ENCODE measurements at regions not wholly inside any gene's neighbourhood (a gene's known extent, or its start where the extent isn't known, plus 50 kb on each side); places are given as distances from the start of the nearest gene placed in this dataset.

- Histone ChIP-seq H3K36me3 (ENCODE audit: control insufficient read depth, insufficient read depth, low read length) (no peaks in the 10 kb centered on the region), H3K9me3 (ENCODE audit: control insufficient read depth, insufficient read depth, low read depth, low read length) (no peaks in the 10 kb centered on the region), H3K4me1 (ENCODE audit: control insufficient read depth, insufficient read depth, low read length) (no peaks in the 10 kb centered on the region), H3K4me3 (ENCODE audit: low read depth in 2 of 2, low read length in 2 of 2) (no peak overlapping the region), H3K27ac (ENCODE audit: low read length) (no peak overlapping the region), H3K27me3 (ENCODE audit: control insufficient read depth, insufficient read depth, low read length) (no peaks in the 10 kb centered on the region)
- CTCF ChIA-PET: no interaction called here
- BruUV-seq (replicated peaks): no TSS peak
- ATAC-seq (no peak), DNase-seq (ENCODE audit: low read depth, low spot score) (no peak)
- intact Hi-C loops (cut with micrococcal nuclease; ENCODE audit: unreplicated experiment) (no loop called here), in situ Hi-C loops (cut with HindIII; ENCODE audit: low pct_unique_long_range_greater_than_20kb, low sequenced_read_pairs) (no loop called here)
- no peak for TF ChIP-seq CTCF (IDR thresholded peaks at IDR 0.05)
- no peak for TF ChIP-seq TCF7L2 (IDR thresholded peaks at IDR 0.05; ENCODE audit: low read depth, low read length)
- no peak for TF ChIP-seq SIN3A (IDR thresholded peaks at IDR 0.05; ENCODE audit: borderline replicate concordance, insufficient read depth, low read depth, low read length)
- TF ChIP-seq REST (IDR thresholded peaks at IDR 0.05; ENCODE audit: insufficient read depth in 1 of 2, low read depth in 2 of 2, low read length in 1 of 2): no peak
- no peak for TF ChIP-seq POLR2AphosphoS5 (IDR thresholded peaks at IDR 0.05; ENCODE audit: low read depth, low read length)
- POLR2A ChIA-PET: no interaction called here
These were observed 544.5 kb upstream of the SORCS1 start for GRCh38 chr10:107708981-107709380.

GRCh38 chr10:107706096-107706725, 541.7 kb upstream of the SORCS1 start:
- no TSS peak for BruUV-seq (replicated peaks)
- H3K9me3 ChIP-seq (ENCODE audit: control insufficient read depth, insufficient read depth, low read depth, low read length): no peaks in the 10 kb centered on the region
- in situ Hi-C loops (cut with HindIII; ENCODE audit: low pct_unique_long_range_greater_than_20kb, low sequenced_read_pairs): no loop called here
- no peaks in the 10 kb centered on the region for H3K27me3 ChIP-seq (ENCODE audit: control insufficient read depth, insufficient read depth, low read length)
- H3K4me1 ChIP-seq (ENCODE audit: control insufficient read depth, insufficient read depth, low read length): no peaks in the 10 kb centered on the region
- no peak overlapping the region for H3K4me3 ChIP-seq (ENCODE audit: low read depth in 2 of 2, low read length in 2 of 2)
- no peak for ATAC-seq
- intact Hi-C loops (cut with micrococcal nuclease; ENCODE audit: unreplicated experiment): no loop called here
- H3K36me3 ChIP-seq (ENCODE audit: control insufficient read depth, insufficient read depth, low read length): no peaks in the 10 kb centered on the region
- TF ChIP-seq SIN3A (IDR thresholded peaks at IDR 0.05; ENCODE audit: borderline replicate concordance, insufficient read depth, low read depth, low read length) (no peak), TCF7L2 (IDR thresholded peaks at IDR 0.05; ENCODE audit: low read depth, low read length) (no peak), REST (IDR thresholded peaks at IDR 0.05; ENCODE audit: insufficient read depth in 1 of 2, low read depth in 2 of 2, low read length in 1 of 2) (no peak), CTCF (IDR thresholded peaks at IDR 0.05) (no peak), POLR2AphosphoS5 (IDR thresholded peaks at IDR 0.05; ENCODE audit: low read depth, low read length) (no peak)
- POLR2A ChIA-PET: no interaction called here
- CTCF ChIA-PET: no interaction called here
- DNase-seq (ENCODE audit: low read depth, low spot score): no peak
- no peak overlapping the region for H3K27ac ChIP-seq (ENCODE audit: low read length)

Measured in Panc1 (cell line).